ENCODE measurements at regions not wholly inside any gene's neighbourhood (a gene's known extent, or its start where the extent isn't known, plus 50 kb on each side); places are given as distances from the start of the nearest gene placed in this dataset.

GRCh38 chr11:28976012-28976800 lies 868.0 kb downstream of the METTL15 start:
- Histone ChIP-seq H3K4me3 (peak overlapping the region; percentile 4; the same call in 1 of the 2 replicates), H3K36me3 (0 out of 2 replicates have a peak, but pooled peaks cover 3% of the 10 kb centered on the region), H3K9me3 (no peaks in the 10 kb centered on the region), H3K27me3 (no peaks in the 10 kb centered on the region)
- no peak for DNase-seq

DNA sequence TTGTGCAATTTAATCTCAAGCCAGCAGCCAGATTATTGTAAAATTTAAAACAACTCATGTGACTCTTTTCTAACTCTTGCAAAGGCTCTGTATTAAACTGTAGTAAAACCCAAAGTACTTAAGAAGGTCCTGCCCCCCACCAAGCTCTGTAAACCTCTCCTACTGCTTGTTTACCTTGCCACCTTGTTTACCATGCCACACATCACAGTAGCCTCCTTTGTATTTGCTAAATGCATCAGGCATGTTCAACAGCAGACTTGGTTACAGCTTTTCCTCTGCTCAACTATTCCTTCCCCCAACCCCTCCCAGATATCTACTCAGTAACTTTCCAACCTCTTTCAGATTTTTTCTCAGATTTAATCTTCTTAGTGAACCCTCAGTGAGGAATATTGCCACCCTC lies 861.6 kb downstream of the METTL15 start:
- no peaks in the 10 kb centered on the region for H3K27me3 ChIP-seq
- peaks cover 10% of the 10 kb centered on the region; the same call in 1 of the 2 replicates for H3K36me3 ChIP-seq
- DNase-seq, result no peak
- peaks cover 9% of the 10 kb centered on the region; the same call in 1 of the 2 replicates for H3K9me3 ChIP-seq
- H3K4me3 ChIP-seq, result no peak overlapping the region

DNA sequence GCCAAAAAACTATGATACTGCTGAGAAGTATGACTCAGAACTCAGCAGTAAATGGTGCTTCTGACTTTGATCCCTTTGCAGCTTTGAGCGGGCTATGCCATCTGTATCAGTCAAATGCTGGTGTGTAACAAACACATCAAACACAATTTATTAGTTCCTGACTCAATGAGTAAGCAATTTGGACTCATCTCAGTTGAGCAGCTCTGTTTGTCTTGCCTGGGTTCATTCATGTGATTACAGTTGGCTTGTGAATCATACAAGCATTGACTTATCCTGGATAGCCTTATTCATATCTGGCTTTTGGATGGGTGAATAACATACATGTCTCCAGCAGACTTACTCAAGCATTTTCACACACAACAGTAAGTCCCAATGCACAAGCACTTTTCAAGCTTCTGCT lies 858.8 kb downstream of the METTL15 start:
- peak; percentile 8 for DNase-seq
- H3K9me3 ChIP-seq, result peaks cover 9% of the 10 kb centered on the region; the same call in 1 of the 2 replicates
- peaks cover 7% of the 10 kb centered on the region; the same call in 1 of the 2 replicates for H3K36me3 ChIP-seq
- H3K27me3 ChIP-seq, result no peaks in the 10 kb centered on the region
- no peak overlapping the region for H3K4me3 ChIP-seq

- Histone ChIP-seq H3K36me3 (peaks cover 7% of the 10 kb centered on the region; the same call in 1 of the 2 replicates), H3K9me3 (peaks cover 9% of the 10 kb centered on the region; the same call in 1 of the 2 replicates), H3K27me3 (no peaks in the 10 kb centered on the region), H3K4me3 (no peak overlapping the region)
- no peak for DNase-seq
These were observed 857.6 kb downstream of the METTL15 start for GRCh38 chr11:28965819-28966218.

DNA sequence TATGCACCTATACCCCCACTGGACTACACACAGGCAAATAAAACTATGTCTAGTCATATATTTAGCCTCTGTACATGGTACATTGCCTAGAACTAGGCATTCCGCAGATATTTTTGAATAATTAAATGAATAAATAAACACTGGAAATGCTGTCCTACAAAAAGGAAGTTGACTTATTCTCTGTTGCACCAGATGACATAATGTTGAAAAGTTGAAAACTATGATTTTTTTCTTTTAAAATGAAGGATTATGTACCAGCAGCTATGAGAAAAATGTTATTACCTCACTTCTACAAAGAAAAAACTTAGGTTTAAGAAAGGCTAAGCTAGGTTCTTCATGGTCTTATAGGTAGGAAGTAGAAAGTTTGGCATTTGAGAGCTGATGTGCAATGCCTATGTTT lies 856.6 kb downstream of the METTL15 start:
- Histone ChIP-seq H3K36me3 (peaks cover 7% of the 10 kb centered on the region; the same call in 1 of the 2 replicates), H3K4me3 (no peak overlapping the region), H3K9me3 (peaks cover 9% of the 10 kb centered on the region; the same call in 1 of the 2 replicates), H3K27me3 (no peaks in the 10 kb centered on the region)
- DNase-seq, result no peak

GRCh38 chr11:28963187-28963586 lies 855.0 kb downstream of the METTL15 start:
- no peak for DNase-seq
- Histone ChIP-seq H3K9me3 (peaks cover 9% of the 10 kb centered on the region; the same call in 1 of the 2 replicates), H3K4me3 (no peak overlapping the region), H3K36me3 (peaks cover 7% of the 10 kb centered on the region; the same call in 1 of the 2 replicates), H3K27me3 (no peaks in the 10 kb centered on the region)

GRCh38 chr11:28962502-28962901 lies 854.3 kb downstream of the METTL15 start:
- Histone ChIP-seq H3K27me3 (no peaks in the 10 kb centered on the region), H3K36me3 (peaks cover 3% of the 10 kb centered on the region; the same call in 1 of the 2 replicates), H3K4me3 (no peak overlapping the region), H3K9me3 (peaks cover 8% of the 10 kb centered on the region; the same call in 1 of the 2 replicates)
- no peak for DNase-seq

- no peaks in the 10 kb centered on the region; the same call in none of the 2 replicates for H3K36me3 ChIP-seq
- H3K9me3 ChIP-seq, result peaks cover 2% of the 10 kb centered on the region; the same call in 1 of the 2 replicates
- DNase-seq, result no peak
- no peaks in the 10 kb centered on the region for H3K27me3 ChIP-seq
- H3K4me3 ChIP-seq, result no peak overlapping the region
These were observed 853.5 kb downstream of the METTL15 start for GRCh38 chr11:28961726-28962125.

- H3K4me3 ChIP-seq, result no peak overlapping the region
- DNase-seq, result no peak
- H3K36me3 ChIP-seq, result no peaks in the 10 kb centered on the region; the same call in none of the 2 replicates
- no peaks in the 10 kb centered on the region for H3K27me3 ChIP-seq
- H3K9me3 ChIP-seq, result no peaks in the 10 kb centered on the region; the same call in 1 of the 2 replicates
These were observed 848.3 kb downstream of the METTL15 start for GRCh38 chr11:28956446-28956845.

DNA sequence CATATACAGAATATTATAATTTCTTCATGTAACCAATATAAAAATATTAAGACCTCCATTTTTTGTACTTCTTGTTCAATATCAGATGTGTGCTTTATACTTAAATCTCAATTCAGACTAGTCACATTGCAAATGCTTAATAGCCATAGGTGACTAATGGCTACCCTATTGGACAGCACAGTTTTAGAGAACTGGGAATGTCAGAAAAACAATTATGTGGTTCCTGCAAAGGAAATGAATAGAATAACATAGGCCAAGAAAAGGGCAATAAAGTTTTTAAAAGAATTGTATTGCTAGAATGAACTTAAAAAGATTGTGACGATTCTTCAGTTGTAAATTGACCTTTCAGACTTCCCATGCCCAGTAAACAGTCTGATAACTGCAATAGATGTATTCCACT lies 843.0 kb downstream of the METTL15 start:
- Histone ChIP-seq H3K9me3 (no peaks in the 10 kb centered on the region; the same call in 1 of the 2 replicates), H3K27me3 (no peaks in the 10 kb centered on the region), H3K4me3 (no peak overlapping the region), H3K36me3 (no peaks in the 10 kb centered on the region; the same call in 1 of the 2 replicates)
- no peak for DNase-seq

- H3K27me3 ChIP-seq, result no peaks in the 10 kb centered on the region
- no peak for DNase-seq
- H3K4me3 ChIP-seq, result no peak overlapping the region
- no peaks in the 10 kb centered on the region; the same call in 1 of the 2 replicates for H3K9me3 ChIP-seq
- H3K36me3 ChIP-seq, result no peaks in the 10 kb centered on the region
These were observed 831.2 kb downstream of the METTL15 start for GRCh38 chr11:28939381-28939780.

DNA sequence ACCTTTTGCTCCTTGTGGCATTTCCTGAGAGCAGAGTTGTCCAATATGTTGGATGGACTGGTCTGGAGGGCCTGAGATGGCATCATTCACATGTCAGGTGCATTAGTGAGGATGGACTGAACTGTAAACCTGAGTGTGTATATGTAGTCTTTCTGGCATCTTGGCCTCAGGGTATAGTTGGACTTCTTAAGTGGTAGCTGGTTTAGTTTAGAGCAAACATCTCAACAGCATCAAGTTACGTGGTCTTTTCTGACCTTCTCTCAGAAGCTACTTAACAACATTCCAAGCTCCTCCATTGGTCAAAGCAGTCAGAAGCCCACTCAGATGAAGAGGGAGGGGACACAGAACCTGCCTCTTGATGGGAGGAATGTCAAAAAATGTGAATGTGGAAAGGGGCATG lies 829.9 kb downstream of the METTL15 start:
- H3K4me3 ChIP-seq, result no peak overlapping the region
- no peak for DNase-seq
- no peaks in the 10 kb centered on the region; the same call in 1 of the 2 replicates for H3K9me3 ChIP-seq
- H3K36me3 ChIP-seq, result no peaks in the 10 kb centered on the region
- H3K27me3 ChIP-seq, result no peaks in the 10 kb centered on the region

- peaks cover 6% of the 10 kb centered on the region for H3K9me3 ChIP-seq
- no peaks in the 10 kb centered on the region for H3K27me3 ChIP-seq
- no peaks in the 10 kb centered on the region for H3K36me3 ChIP-seq
- no peak for DNase-seq
- H3K4me3 ChIP-seq, result no peak overlapping the region
These were observed 824.8 kb downstream of the METTL15 start for GRCh38 chr11:28932940-28933339.

GRCh38 chr11:28924004-28924403 lies 815.8 kb downstream of the METTL15 start:
- no peak overlapping the region for H3K4me3 ChIP-seq
- no peak for DNase-seq
- peaks cover 4% of the 10 kb centered on the region; the same call in 1 of the 2 replicates for H3K9me3 ChIP-seq
- H3K27me3 ChIP-seq, result no peaks in the 10 kb centered on the region; the same call in 1 of the 2 replicates
- no peaks in the 10 kb centered on the region; the same call in none of the 2 replicates for H3K36me3 ChIP-seq

DNA sequence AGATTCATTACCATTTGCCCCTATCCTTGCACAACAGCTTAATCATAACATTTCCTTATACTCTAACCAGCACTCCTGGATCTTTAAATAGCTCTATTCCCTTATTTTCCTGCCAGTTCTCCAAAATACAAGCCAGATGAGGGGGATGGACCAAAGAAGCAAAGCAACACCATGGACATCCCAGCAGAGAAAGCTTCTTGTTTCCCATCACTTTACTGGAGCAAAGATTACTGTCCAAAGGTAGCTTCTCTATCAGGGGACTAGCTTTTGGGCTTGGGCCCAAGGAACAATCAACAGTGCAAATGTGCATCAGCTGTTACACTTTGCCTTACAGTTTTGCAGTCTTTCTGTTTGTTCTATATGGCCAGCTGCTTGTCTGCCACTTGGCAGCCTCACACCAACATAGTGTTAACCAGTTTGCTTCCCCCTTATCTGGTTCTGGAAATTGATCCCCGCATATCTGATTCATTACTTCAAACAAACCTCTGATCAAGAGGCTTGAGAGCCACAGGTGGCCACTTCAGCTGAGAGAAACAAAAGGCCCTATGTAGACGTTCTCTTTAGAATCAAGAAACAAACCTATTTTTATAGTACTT lies 814.3 kb downstream of the METTL15 start:
- H3K9me3 ChIP-seq, result no peaks in the 10 kb centered on the region
- H3K36me3 ChIP-seq, result no peaks in the 10 kb centered on the region; the same call in none of the 2 replicates
- H3K27me3 ChIP-seq, result no peaks in the 10 kb centered on the region; the same call in 1 of the 2 replicates
- H3K4me3 ChIP-seq, result no peak overlapping the region
- no peak for DNase-seq

- Histone ChIP-seq H3K27me3 (no peaks in the 10 kb centered on the region; the same call in 1 of the 2 replicates), H3K9me3 (no peaks in the 10 kb centered on the region; the same call in 1 of the 2 replicates), H3K36me3 (no peaks in the 10 kb centered on the region; the same call in 1 of the 2 replicates), H3K4me3 (no peak overlapping the region)
- DNase-seq, result peak; percentile 3
These were observed 811.0 kb downstream of the METTL15 start for GRCh38 chr11:28919194-28919593.

DNA sequence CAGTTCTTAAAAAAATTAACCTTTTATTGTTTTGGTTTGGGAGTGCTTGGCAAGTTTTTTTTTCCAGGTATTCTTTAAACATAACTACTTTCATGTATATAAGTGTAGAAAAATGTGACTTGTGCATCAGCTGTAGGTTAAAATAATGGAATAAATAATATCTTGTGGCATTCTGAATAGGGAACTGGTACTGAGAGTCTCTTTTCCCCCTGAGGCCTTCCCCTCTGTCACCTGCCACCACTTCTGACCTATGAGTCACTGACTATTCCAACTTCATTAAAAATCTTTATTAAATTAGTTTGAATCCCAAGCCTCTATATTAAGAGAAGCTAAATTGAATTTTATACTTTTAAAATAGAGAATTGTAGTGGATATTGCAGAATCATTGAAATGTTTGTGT lies 805.7 kb downstream of the METTL15 start:
- Histone ChIP-seq H3K9me3 (no peaks in the 10 kb centered on the region; the same call in 1 of the 2 replicates), H3K4me3 (no peak overlapping the region), H3K27me3 (no peaks in the 10 kb centered on the region), H3K36me3 (no peaks in the 10 kb centered on the region)
- no peak for DNase-seq
